H1 (cell line): ENCODE measurements at regions not wholly inside any gene's neighbourhood (a gene's known extent, or its start where the extent isn't known, plus 50 kb on each side); places are given as distances from the start of the nearest gene placed in this dataset.

Experiments
- CTCF ChIA-PET: fragments of 300-600 bp; sonication (Branson Sonifier 250); formaldehyde crosslinking; loops from one replicate; lab custom pipeline; 2021; ENCODE audit not compliant: partially characterized antibody; lab: Charles Lee
- POLR2A ChIA-PET: fragments of 300-600 bp; sonication (Branson Sonifier 250); formaldehyde crosslinking; loops from one replicate; lab custom pipeline; 2021; ENCODE audit warnings: inconsistent platforms; ENCODE audit not compliant: partially characterized antibody; lab: Charles Lee
- DNase-seq, 2 experiments: peaks; one replicate each; pipeline versions ENCODE4 v3.0.0 to v3.0.0-alpha.2; 2010 to 2022; ENCODE audit warnings: low spot score in 2 of 2, low read depth in 1 of 2, mixed read lengths in 1 of 2
- FAIRE-seq: peaks from 2 replicates; lab custom pipeline; 2011; peaks lifted over from hg19 to GRCh38; lab: Jason Lieb, UNC
- H2AFZ ChIP-seq: 2 replicates; pipeline ENCODE4 v1.8.1; 2012; ENCODE audit warnings: low read length, inconsistent platforms
- H2AK5ac ChIP-seq: 2 replicates; pipeline ENCODE4 v1.6.1; 2013; ENCODE audit warnings: low read depth, low read length
- H2BK120ac ChIP-seq: replicated peaks from 2 replicates; pipeline ENCODE3; 2013; ENCODE audit warnings: low read depth, low read length, inconsistent platforms
- H2BK12ac ChIP-seq: 2 replicates; pipeline ENCODE4 v1.6.1; 2013; ENCODE audit warnings: low read depth, low read length
- H2BK15ac ChIP-seq: 2 replicates; pipeline ENCODE4 v1.6.1; 2013; ENCODE audit warnings: low read length
- H2BK20ac ChIP-seq: 2 replicates; pipeline ENCODE4 v1.6.1; 2013; ENCODE audit warnings: low read length
- H2BK5ac ChIP-seq: 2 replicates; pipeline ENCODE4 v1.6.1; 2013; ENCODE audit warnings: low read depth, low read length
- H3K14ac ChIP-seq: 2 replicates; pipeline ENCODE4 v1.6.1; 2013; ENCODE audit warnings: inconsistent platforms; ENCODE audit not compliant: insufficient read length
- H3K18ac ChIP-seq: 2 replicates; pipeline ENCODE4 v1.6.1; 2013; ENCODE audit warnings: low read length; ENCODE audit errors: extremely low read depth
- H3K23ac ChIP-seq: 2 replicates; pipeline ENCODE4 v1.6.1; 2013; ENCODE audit warnings: inconsistent platforms; ENCODE audit not compliant: insufficient read length
- H3K23me2 ChIP-seq: 2 replicates; pipeline ENCODE4 v1.6.1; 2013; ENCODE audit warnings: low read depth, low read length
- H3K27ac ChIP-seq: 2 replicates; pipeline ENCODE4 v1.6.1; 2011; ENCODE audit warnings: low read depth, low read length, inconsistent platforms
- H3K27me3 ChIP-seq, 4 experiments: replicated peaks in 1 of 4; 1 replicate in 1 of 4; 2 replicates in 3 of 4; pipeline versions ENCODE4 v1.6.1 to v1.8.1; 2011 to 2013; ENCODE audit warnings: low read length in 3 of 4, mild to moderate bottlenecking in 3 of 4, inconsistent platforms in 2 of 4, mixed read lengths in 2 of 4, moderate library complexity in 1 of 4; ENCODE audit not compliant: control insufficient read depth in 3 of 4, insufficient read depth in 3 of 4; ENCODE audit errors: extremely low read depth in 1 of 4
- H3K36me3 ChIP-seq, 4 experiments: 2 replicates each; pipeline versions ENCODE4 v1.6.1 to v1.8.1; 2011 to 2013; ENCODE audit warnings: mild to moderate bottlenecking in 4 of 4, low read length in 3 of 4, moderate library complexity in 2 of 4, control low read depth in 1 of 4, inconsistent platforms in 1 of 4; ENCODE audit not compliant: insufficient read depth in 4 of 4, control insufficient read depth in 2 of 4
- H3K4ac ChIP-seq: replicated peaks from 2 replicates; pipeline ENCODE3; 2013; ENCODE audit warnings: low read length, low read depth, mixed read lengths, inconsistent platforms; ENCODE audit not compliant: insufficient read length
- H3K4me1 ChIP-seq, 4 experiments: replicated peaks in 1 of 4; 1 replicate in 1 of 4; 2 replicates in 3 of 4; pipeline versions ENCODE4 v1.6.1 to v1.8.1; 2011 to 2013; ENCODE audit warnings: low read length in 3 of 4, inconsistent platforms in 2 of 4, mixed read lengths in 1 of 4; ENCODE audit not compliant: insufficient read depth in 4 of 4, control insufficient read depth in 3 of 4
- H3K4me2 ChIP-seq, 2 experiments: 2 replicates each; pipeline versions ENCODE4 v1.6.1 to v1.8.1; 2011 to 2013; ENCODE audit warnings: low read depth in 2 of 2, low read length in 2 of 2, control low read depth in 1 of 2, inconsistent platforms in 1 of 2, mild to moderate bottlenecking in 1 of 2; ENCODE audit not compliant: insufficient read depth in 1 of 2
- H3K4me3 ChIP-seq, 4 experiments: fragments of 200-600, 300-600 bp in 1 of 4; sonication (generic), shearing (Covaris generic), sonication (Bioruptor Twin) in 1 of 4; 2 replicates each; pipeline versions ENCODE4 v1.5.1 to v1.8.1; 2011 to 2016; ENCODE audit warnings: low read length in 4 of 4, low read depth in 3 of 4, control low read depth in 2 of 4, inconsistent platforms in 2 of 4, mild to moderate bottlenecking in 2 of 4, mixed read lengths in 1 of 4, moderate library complexity in 1 of 4; ENCODE audit not compliant: insufficient read depth in 2 of 4; ENCODE audit errors: extremely low read depth in 1 of 4
- H3K56ac ChIP-seq: replicated peaks from 2 replicates; pipeline ENCODE3; 2013; ENCODE audit warnings: low read depth, mild to moderate bottlenecking, mixed read lengths, low read length, inconsistent platforms; ENCODE audit not compliant: insufficient read length
- H3K79me1 ChIP-seq: 2 replicates; pipeline ENCODE4 v1.6.1; 2013; ENCODE audit warnings: low read depth, low read length, control low read depth
- H3K79me2 ChIP-seq, 2 experiments: 2 replicates each; pipeline versions ENCODE4 v1.6.1 to v1.8.1; 2012 to 2013; ENCODE audit warnings: low read length in 2 of 2, mild to moderate bottlenecking in 2 of 2, inconsistent platforms in 1 of 2; ENCODE audit not compliant: insufficient read depth in 2 of 2, control insufficient read depth in 1 of 2
- H3K9ac ChIP-seq, 4 experiments: replicated peaks in 1 of 4; 1 replicate in 1 of 4; 2 replicates in 3 of 4; pipeline versions ENCODE4 v1.6.1 to v1.8.1; 2011 to 2013; ENCODE audit warnings: low read depth in 3 of 4, low read length in 3 of 4, control low read depth in 2 of 4, mild to moderate bottlenecking in 2 of 4, moderate library complexity in 2 of 4, inconsistent platforms in 1 of 4; ENCODE audit errors: extremely low read depth in 1 of 4
- H3K9me3 ChIP-seq, 2 experiments: 2 replicates each; pipeline versions ENCODE4 v1.6.1 to v1.8.1; 2012 to 2013; ENCODE audit warnings: mild to moderate bottlenecking in 2 of 2, moderate library complexity in 2 of 2, control low read depth in 1 of 2, inconsistent platforms in 1 of 2, low read depth in 1 of 2, low read length in 1 of 2, mixed read lengths in 1 of 2; ENCODE audit not compliant: insufficient read depth in 2 of 2
- H4K20me1 ChIP-seq, 2 experiments: replicated peaks in 1 of 2; 2 replicates each; pipeline versions ENCODE3 to v1.8.1; 2011 to 2013; ENCODE audit warnings: inconsistent platforms in 2 of 2, low read length in 2 of 2, mild to moderate bottlenecking in 1 of 2; ENCODE audit not compliant: insufficient read depth in 2 of 2, control insufficient read depth in 1 of 2
- H4K5ac ChIP-seq: 2 replicates; pipeline ENCODE4 v1.6.1; 2013; ENCODE audit warnings: low read length, low read depth, mixed read lengths, inconsistent platforms; ENCODE audit not compliant: insufficient read length
- H4K8ac ChIP-seq: 2 replicates; pipeline ENCODE4 v1.8.0; 2013; ENCODE audit warnings: mild to moderate bottlenecking, moderate library complexity, low read length, inconsistent platforms; ENCODE audit not compliant: insufficient read depth; ENCODE audit errors: extremely low read depth
- H4K91ac ChIP-seq: replicated peaks from 2 replicates; pipeline ENCODE3; 2013; ENCODE audit warnings: low read length, mixed read lengths, inconsistent platforms; ENCODE audit not compliant: insufficient read length
- CTBP2 ChIP-seq: IDR thresholded peaks from 2 replicates; pipeline ENCODE4 v1.7.0; 2011; ENCODE audit warnings: borderline replicate concordance, mild to moderate bottlenecking, moderate library complexity, mixed read lengths, low read length; ENCODE audit not compliant: insufficient read depth, insufficient read length
- GABPA ChIP-seq: IDR thresholded peaks from 2 replicates; pipeline ENCODE4 v1.6.1; 2011; ENCODE audit warnings: mild to moderate bottlenecking, low read length, moderate library complexity, borderline replicate concordance; ENCODE audit not compliant: insufficient read depth
- JUN ChIP-seq: IDR thresholded peaks from 2 replicates; pipeline ENCODE4 v1.6.1; 2011; ENCODE audit warnings: low read depth, mild to moderate bottlenecking, improper control_type of control experiment, low read length
- KDM4A ChIP-seq: IDR thresholded peaks from one replicate; pipeline ENCODE4 v1.7.1; 2012; ENCODE audit warnings: low read depth, mild to moderate bottlenecking, moderate library complexity, low read length, inconsistent platforms; ENCODE audit not compliant: severe bottlenecking
- RXRA ChIP-seq: IDR thresholded peaks from 2 replicates; pipeline ENCODE4 v1.6.1; 2011; ENCODE audit warnings: low read depth, mild to moderate bottlenecking, low read length, moderate library complexity; ENCODE audit not compliant: insufficient read depth
- ZNF274 ChIP-seq: IDR thresholded peaks from 2 replicates; pipeline ENCODE4 v1.7.0; 2012; ENCODE audit warnings: low read length, borderline replicate concordance; ENCODE audit errors: extremely low read depth
- WGBS, 2 experiments: shearing (Covaris generic) in 1 of 2; methylation state at CpG; one replicate each; pipeline versions ENCODE4 v1.1.6 to v1.1.7; 2013 to 2015; ENCODE audit warnings: low lambda C conversion rate in 2 of 2, mixed read lengths in 2 of 2, inconsistent platforms in 1 of 2, low coverage in 1 of 2, missing lambda C conversion rate in 1 of 2; ENCODE audit not compliant: insufficient replicate concordance in 2 of 2, insufficient coverage in 1 of 2, insufficient read length in 1 of 2; ENCODE audit errors: extremely low coverage in 1 of 2, missing lambda C conversion rate in 1 of 2; 5-methylcytosine and 5-hydroxymethylcytosine counted together

DNA sequence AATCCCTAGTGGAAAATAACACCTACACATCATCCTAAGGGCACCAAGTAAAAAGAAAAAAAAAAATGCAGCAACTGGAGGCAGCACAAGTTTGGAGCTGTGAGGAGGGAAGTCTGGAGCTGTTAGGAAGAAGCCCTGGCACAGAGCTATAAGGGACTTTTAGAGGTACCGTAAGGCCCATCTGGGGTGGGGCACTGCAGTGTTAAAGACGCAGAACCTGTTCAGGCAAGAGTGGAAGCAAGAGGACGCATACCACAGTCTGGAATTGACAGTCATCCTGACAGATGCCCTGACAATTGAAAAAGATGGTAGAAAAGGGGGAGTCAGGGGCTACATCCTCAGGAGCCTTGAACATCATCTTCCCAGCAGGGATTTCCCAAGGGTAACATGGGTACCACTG lies 195.9 kb upstream of the PLEKHG7 start:
- H3K4me1 ChIP-seq: peaks cover 0 to 3% (median under 1%) of the 10 kb centered on the region in 4 experiments; a peak in 1 of 7 replicates
- no peaks in the 10 kb centered on the region; a peak in 1 of 4 replicates for H3K9me3 ChIP-seq
- no peaks in the 10 kb centered on the region for H3K27me3 ChIP-seq
- H4K20me1 ChIP-seq: no peaks in the 10 kb centered on the region
- H3K36me3 ChIP-seq: no peaks in the 10 kb centered on the region
- H3K4me2 ChIP-seq: no peak overlapping the region
- CTCF ChIA-PET: interaction anchor here (0.6 to 1.2 kb wide), 2 partner anchors 40 to 249 kb away, joined by 3 to 4 read pairs; no protein-coding TSS in a partner anchor
- H3K23me2 ChIP-seq: no peaks in the 10 kb centered on the region
- no peak overlapping the region for H3K23ac ChIP-seq
- no peak overlapping the region for H3K9ac ChIP-seq
- no peaks in the 10 kb centered on the region for H3K79me1 ChIP-seq
- no peak overlapping the region for H2BK5ac ChIP-seq
- H4K8ac ChIP-seq: no peak overlapping the region
- H4K5ac ChIP-seq: no peak overlapping the region
- no peak overlapping the region for H2AK5ac ChIP-seq
- no peak overlapping the region for H2BK12ac ChIP-seq
- H3K18ac ChIP-seq: no peak overlapping the region
- 0 out of 2 replicates have a peak overlapping the region, but pooled peaks have one; percentile 10 for H2BK20ac ChIP-seq
- no peak overlapping the region for H2BK15ac ChIP-seq
- TF ChIP-seq RXRA (no peak), KDM4A (no peak), GABPA (no peak), CTBP2 (no peak), JUN (no peak), ZNF274 (no peak)
- no peaks in the 10 kb centered on the region for H3K79me2 ChIP-seq
- no peak overlapping the region for H3K56ac ChIP-seq
- H3K4ac ChIP-seq: no peak overlapping the region
- no peak overlapping the region for H3K14ac ChIP-seq
- POLR2A ChIA-PET: no interaction called here
- H2AFZ ChIP-seq: no peak overlapping the region
- no peak overlapping the region for H4K91ac ChIP-seq
- H2BK120ac ChIP-seq: no peak overlapping the region
- 76% methylated on average over 3 of the region's 3 CpGs; no CpG with 5 or more reads in 1 of the 2 experiments for WGBS, 2 experiments
- no peak for DNase-seq
- no peak overlapping the region for H3K4me3 ChIP-seq
- H3K27ac ChIP-seq: no peak overlapping the region
- no peak for FAIRE-seq
